ENCODE measurements at regions not wholly inside any gene's neighbourhood (a gene's known extent, or its start where the extent isn't known, plus 50 kb on each side); places are given as distances from the start of the nearest gene placed in this dataset.

- no peaks in the 10 kb centered on the region for H3K36me3 ChIP-seq
- peaks cover 5% of the 10 kb centered on the region for H3K9me3 ChIP-seq (ENCODE audit: severe bottlenecking)
- no peaks in the 10 kb centered on the region for H3K27me3 ChIP-seq (ENCODE audit: insufficient read depth, low read depth, severe bottlenecking)
- TF ChIP-seq CTCF (IDR thresholded peaks at IDR 0.05; ENCODE audit: low read depth, low read length), result no peak
- H3K4me3 ChIP-seq (ENCODE audit: low read depth, low read length), result no peak overlapping the region
- DNase-seq, result no peak
- H3K27ac ChIP-seq, result no peak overlapping the region
These were observed 260.4 kb downstream of the RPLP1 start for GRCh38 chr15:69712991-69713390.

GRCh38 chr15:69713726-69714559 lies 261.3 kb downstream of the RPLP1 start:
- H3K4me3 ChIP-seq (ENCODE audit: low read depth, low read length), result no peak overlapping the region
- no peak overlapping the region for H3K27ac ChIP-seq
- H3K9me3 ChIP-seq (ENCODE audit: severe bottlenecking), result no peaks in the 10 kb centered on the region
- H3K27me3 ChIP-seq (ENCODE audit: insufficient read depth, low read depth, severe bottlenecking), result no peaks in the 10 kb centered on the region
- DNase-seq, result no peak
- no peak for TF ChIP-seq CTCF (IDR thresholded peaks at IDR 0.05; ENCODE audit: low read depth, low read length)
- H3K36me3 ChIP-seq, result no peaks in the 10 kb centered on the region

- Histone ChIP-seq H3K9me3 (ENCODE audit: severe bottlenecking) (no peaks in the 10 kb centered on the region), H3K4me3 (ENCODE audit: low read depth, low read length) (no peak overlapping the region), H3K27me3 (ENCODE audit: insufficient read depth, low read depth, severe bottlenecking) (no peaks in the 10 kb centered on the region), H3K36me3 (no peaks in the 10 kb centered on the region), H3K27ac (no peak overlapping the region)
- no peak for DNase-seq
- no peak for TF ChIP-seq CTCF (IDR thresholded peaks at IDR 0.05; ENCODE audit: low read depth, low read length)
These were observed 262.6 kb downstream of the RPLP1 start for GRCh38 chr15:69715210-69715609.

- Histone ChIP-seq H3K9me3 (ENCODE audit: severe bottlenecking) (no peaks in the 10 kb centered on the region), H3K27ac (no peak overlapping the region), H3K27me3 (ENCODE audit: insufficient read depth, low read depth, severe bottlenecking) (no peaks in the 10 kb centered on the region), H3K36me3 (no peaks in the 10 kb centered on the region), H3K4me3 (ENCODE audit: low read depth, low read length) (no peak overlapping the region)
- TF ChIP-seq CTCF (IDR thresholded peaks at IDR 0.05; ENCODE audit: low read depth, low read length), result no peak
- DNase-seq, result no peak
These were observed 265.8 kb downstream of the RPLP1 start for GRCh38 chr15:69718436-69718835.

DNA sequence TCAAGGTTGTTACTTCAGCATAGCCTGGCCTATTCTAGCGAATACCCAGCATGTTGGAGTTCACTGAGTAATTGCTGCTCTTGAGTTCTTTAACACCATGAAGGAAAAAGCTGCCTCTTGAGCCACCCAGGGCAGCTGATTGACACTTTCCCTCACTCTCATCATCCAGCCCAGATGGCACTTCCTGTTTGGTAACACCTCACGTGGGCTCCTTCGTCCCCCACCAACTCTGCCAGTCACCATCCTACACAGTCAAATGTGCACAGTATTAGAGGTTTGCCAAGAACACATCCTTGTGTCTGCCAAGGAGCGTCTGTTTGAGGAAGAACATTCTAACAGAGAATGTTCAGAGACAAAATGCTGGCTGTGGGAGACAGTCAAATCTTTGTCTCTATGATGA lies 266.3 kb downstream of the RPLP1 start:
- Histone ChIP-seq H3K4me3 (ENCODE audit: low read depth, low read length) (no peak overlapping the region), H3K36me3 (no peaks in the 10 kb centered on the region), H3K9me3 (ENCODE audit: severe bottlenecking) (no peaks in the 10 kb centered on the region), H3K27me3 (ENCODE audit: insufficient read depth, low read depth, severe bottlenecking) (no peaks in the 10 kb centered on the region), H3K27ac (no peak overlapping the region)
- TF ChIP-seq CTCF (IDR thresholded peaks at IDR 0.05; ENCODE audit: low read depth, low read length), result no peak
- no peak for DNase-seq

Data from WERI-Rb-1 (cell line).